HG03571 (cell line): ENCODE measurements at regions not wholly inside any gene's neighbourhood (a gene's known extent, or its start where the extent isn't known, plus 50 kb on each side); places are given as distances from the start of the nearest gene placed in this dataset.
"Not testable (repeated sequence)": the region's sequence is repeated elsewhere in the genome, so short reads cannot be mapped to it uniquely, and the experiment has no call there.

Experiments used
- ATAC-seq: cut with Tn5 transposase; IDR thresholded peaks from one replicate; pipeline ENCODE4 v1.9.1; 2021; ENCODE audit not compliant: unreplicated experiment

GRCh38 chr9:103068753-103069152 is 73.6 kb downstream of the CYLC2 start:
- ATAC-seq, result no peak

- no peak for ATAC-seq
Observed at GRCh38 chr9:103078581-103078980, 83.4 kb downstream of the CYLC2 start.

- ATAC-seq, result no peak
Observed at GRCh38 chr9:103082494-103082893, 87.4 kb downstream of the CYLC2 start.

DNA sequence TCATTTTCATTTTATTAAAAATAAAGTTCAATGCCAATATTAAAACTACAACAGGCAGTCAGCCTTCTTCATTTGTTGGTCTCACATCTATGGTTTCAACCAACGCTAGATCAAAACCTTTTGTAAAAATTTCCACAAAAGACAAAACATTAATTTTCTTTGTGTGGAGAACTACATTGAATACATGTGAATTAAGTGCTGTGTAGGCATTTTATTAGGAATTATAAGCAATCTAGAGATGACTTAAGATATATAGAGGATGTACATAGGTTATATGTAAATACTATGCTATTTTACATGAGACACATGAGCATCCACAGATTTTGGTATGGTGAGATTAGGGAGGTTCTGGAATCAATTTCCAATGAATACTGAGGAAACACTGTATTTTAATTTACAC is 94.2 kb downstream of the CYLC2 start:
- ATAC-seq, result no peak

DNA sequence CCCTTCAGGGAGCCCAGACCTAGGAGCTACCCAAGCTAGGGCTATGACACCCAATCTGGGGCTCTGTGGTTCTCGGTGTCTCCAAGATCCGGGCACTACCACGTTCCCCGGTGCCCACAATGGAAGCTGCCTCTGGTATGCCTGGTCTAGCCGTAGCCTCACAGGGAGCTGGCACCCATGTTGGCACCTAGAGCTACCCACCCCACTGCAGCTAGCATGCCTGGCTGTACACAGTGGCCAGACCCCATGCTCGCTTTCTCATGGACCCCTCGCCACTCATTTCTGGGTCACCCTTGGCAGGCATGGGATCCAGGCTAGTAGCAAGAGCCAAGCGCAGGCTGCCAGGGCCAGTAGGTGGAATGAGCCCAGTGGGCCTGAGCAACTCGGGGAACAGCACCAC is 109.0 kb downstream of the CYLC2 start:
- no peak for ATAC-seq

DNA sequence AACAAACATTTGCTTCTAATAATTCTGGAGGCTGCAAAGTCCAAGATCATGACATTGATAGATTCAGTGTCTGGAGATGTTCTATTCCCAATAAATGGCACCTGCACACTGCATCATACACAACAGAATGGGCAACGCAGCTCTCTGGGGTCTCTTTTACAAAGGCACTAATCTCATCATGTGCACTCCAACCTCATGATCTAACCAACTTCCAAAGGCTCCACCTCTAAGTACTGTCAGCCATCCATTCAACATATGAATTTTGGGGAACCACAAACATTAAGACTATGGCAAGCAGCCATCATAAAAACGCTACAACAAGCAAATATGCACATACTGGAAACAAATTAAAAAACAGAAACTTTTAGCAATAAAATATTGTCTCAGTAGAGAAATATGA is 121.1 kb downstream of the CYLC2 start:
- no peak for ATAC-seq

DNA sequence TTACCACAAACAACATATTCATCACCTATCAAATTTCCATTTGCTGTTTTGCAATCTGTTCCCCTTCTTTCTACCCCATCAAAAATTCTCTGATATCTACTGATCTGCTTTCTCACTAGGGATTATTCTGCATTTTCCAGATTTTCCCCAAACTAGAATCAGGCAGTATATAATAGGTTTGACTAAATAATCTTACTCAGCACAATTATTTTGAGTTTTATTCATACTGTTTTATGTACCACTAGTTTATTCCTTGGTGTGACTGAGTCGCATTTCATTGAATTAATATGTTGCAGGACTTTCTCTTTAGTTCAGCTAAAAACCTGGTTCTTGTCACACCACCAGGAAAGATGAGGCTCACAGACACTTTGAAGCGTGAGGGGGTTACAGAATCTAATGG is 131.4 kb downstream of the CYLC2 start:
- ATAC-seq, result no peak

DNA sequence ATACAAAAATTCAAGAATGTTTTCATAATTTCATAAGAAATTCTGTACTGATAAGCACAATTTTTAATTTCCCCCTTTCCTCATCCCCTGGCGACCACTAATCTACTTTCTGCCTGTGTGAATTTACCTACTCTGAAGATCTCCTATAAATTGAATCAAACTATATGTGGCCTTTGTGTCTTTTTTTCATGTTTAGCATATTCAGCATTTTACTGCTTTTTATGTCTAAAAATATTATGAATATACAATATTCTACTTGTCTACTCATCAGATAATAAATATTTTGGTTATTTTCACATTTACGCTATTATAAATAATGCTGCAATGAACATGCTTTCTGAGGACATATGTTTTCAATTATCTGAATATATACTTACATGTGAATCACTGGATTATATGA is 144.8 kb downstream of the CYLC2 start:
- ATAC-seq, result no peak

DNA sequence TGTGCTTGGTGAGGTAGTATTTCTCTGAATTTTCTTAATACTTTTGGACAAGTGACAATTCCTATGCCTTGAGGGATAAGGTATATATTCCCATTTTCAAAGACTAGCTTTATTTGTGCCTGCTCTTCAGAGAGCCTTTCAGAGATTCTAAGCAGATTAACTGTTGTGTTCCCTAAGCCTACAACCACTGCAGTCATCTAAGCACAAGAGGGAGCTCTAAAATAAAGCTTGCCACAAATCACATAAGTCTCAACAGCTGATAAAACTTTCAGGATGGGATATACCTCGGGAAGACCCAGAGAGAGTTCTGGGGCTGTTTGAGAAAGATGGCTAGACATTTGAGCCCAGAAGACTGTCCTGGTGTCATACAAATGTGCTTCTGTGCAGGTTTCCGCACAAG is 157.3 kb downstream of the CYLC2 start:
- ATAC-seq, result no peak

GRCh38 chr9:103167530-103167929 is 172.4 kb downstream of the CYLC2 start:
- no peak for ATAC-seq

DNA sequence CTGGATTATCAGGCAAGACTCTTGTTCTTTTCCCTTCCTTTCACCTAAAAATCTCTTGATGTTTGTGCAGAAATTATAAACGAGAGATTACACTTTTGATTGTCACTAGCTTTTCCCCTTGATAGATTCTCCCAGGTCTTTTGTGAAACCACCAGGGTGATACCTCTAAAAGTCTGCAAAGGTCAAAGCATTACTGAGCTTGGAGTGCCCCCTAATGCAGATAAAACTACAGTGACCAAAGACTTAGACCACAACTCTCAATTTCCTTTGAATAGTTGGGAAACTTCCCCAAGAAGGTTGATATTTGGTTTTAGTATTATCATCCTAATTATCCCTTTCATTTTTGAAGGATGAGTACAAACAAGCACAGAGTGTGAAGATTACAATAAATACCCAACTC is 173.1 kb downstream of the CYLC2 start:
- no peak for ATAC-seq

- ATAC-seq, result no peak
Observed at GRCh38 chr9:103169798-103170197, 174.7 kb downstream of the CYLC2 start.

GRCh38 chr9:103183701-103184171 is 188.6 kb downstream of the CYLC2 start:
- no peak for ATAC-seq

DNA sequence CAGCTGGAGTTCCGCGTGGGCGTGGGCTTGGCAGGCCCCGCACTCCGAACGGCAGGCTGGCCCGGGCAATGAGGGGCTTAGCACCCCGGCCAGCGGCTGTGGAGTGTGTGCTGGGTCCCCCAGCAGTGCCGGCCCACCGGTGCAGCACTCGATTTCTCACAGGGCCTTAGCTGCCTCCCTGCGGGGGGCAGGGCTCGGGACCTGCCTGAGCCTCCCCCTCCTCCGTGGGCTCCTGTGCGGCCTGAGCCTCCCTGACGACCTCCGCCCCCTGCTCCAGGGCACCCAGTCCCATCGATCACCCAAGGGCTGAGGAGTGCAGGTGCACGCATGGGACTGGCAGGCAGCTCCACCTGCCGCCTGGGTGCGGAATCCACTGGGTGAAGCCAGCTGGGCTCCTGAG is 191.8 kb downstream of the CYLC2 start:
- ATAC-seq, result no peak

GRCh38 chr9:103188781-103189350 is 193.7 kb downstream of the CYLC2 start:
- no peak for ATAC-seq

GRCh38 chr9:103193992-103194391 is 198.9 kb downstream of the CYLC2 start:
- no peak for ATAC-seq

- no peak for ATAC-seq
Observed at GRCh38 chr9:103203172-103203571, 208.0 kb downstream of the CYLC2 start.

DNA sequence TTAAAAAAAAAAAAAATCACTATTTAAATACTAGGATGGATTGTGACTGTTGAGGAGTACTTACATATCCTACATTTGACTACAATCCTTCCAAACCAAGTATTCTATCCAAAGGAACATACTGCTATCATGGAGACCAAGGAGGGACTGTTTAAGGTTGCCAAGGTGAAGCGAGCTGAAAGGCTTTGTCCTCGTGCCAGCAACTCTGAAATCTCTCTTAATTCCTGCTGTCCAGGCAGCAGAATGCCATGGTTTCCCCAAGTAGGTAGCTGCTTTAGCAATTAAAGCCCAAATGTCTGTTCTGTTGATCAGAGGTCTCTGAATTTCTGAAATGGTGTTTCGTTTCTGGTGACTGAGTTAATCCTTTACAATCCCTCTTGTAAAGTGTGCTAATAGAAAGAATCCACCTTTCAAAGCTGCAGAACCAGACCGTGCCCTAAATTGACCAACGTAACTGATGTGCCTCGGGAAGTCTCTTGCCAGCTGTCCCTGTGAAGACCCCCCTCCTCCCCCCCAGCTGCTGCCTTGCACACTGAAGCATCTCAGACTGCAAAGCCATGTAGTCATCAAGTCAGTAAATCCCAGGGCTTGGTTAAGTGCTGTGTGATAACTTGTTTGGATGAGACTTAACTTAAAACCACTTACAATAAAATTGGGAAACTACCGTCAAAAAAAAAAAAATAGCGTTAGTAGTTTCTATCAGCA is 210.9 kb downstream of the CYLC2 start:
- ATAC-seq, result not testable (repeated sequence)

DNA sequence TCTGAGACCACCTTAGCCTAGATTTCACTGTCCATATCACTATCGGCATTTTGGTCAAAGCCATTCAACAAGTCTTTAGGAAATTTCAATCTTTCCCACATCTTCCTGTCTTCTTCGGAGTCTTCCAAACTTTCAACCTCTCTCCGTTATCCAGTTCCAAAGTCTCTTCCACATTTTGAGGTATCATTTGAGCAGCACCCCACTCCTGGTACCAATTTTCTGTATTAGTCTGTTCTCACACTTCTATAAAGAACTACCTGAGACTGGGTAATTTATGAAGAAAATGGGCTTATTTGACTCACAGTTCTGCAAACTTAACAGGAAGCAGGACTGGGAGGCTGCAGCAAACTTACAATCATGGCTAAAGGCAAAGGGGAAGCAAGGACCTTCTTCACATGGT is 215.5 kb downstream of the CYLC2 start:
- ATAC-seq, result no peak

DNA sequence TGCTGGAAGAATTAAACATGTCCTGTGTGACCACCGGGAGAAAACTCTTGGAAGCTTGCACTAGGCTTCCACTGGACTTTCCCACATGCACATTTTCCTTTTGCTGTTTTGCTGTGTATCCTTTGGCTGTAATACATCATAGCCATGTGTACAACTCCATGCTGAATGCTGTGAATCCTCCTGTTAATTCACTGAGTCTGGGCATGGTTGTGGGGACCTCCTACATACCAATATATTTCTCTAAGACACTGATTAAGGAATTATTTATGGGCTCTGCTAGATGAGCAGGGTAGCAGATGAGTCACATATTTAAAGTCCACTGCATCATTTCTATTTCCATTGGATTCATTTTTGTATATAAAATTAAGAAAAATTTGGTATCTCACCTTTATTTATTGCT is 220.1 kb downstream of the CYLC2 start:
- no peak for ATAC-seq

- no peak for ATAC-seq
Observed at GRCh38 chr9:103225702-103226646, 230.8 kb downstream of the CYLC2 start.

DNA sequence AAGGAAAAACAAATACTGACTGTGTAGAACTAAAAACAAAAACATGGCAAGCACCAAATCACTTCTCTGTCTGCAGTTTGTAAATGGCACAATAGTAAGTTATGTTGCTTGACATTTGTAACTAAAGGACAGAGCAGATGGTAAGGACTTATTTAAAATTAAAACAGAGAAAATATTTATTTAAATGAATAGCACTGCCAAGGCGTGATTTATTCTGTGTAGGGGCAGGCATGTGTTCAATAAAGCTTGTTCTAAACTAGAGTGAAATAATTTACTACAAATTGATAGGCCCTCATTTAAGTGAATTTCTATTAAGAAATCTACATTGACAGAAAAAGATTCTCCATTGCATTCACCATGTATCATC is 231.5 kb downstream of the CYLC2 start:
- no peak for ATAC-seq
